B cell (primary cell): ENCODE measurements at regions not wholly inside any gene's neighbourhood (a gene's known extent, or its start where the extent isn't known, plus 50 kb on each side); places are given as distances from the start of the nearest gene placed in this dataset.

Source experiments
- ATAC-seq: fragments of 200-7000 bp; cut with Tn5 transposase; one replicate; pipeline ENCODE4 v1.10.0; 2021; ENCODE audit warnings: low read depth, mild to moderate bottlenecking, moderate number of reproducible peaks, moderate library complexity
- CTCF ChIA-PET: fragments of 350-600 bp; sonication (Branson Sonifier 250); formaldehyde crosslinking; loops from one replicate; lab custom pipeline; 2021; ENCODE audit warnings: antibody characterized with exemption, inconsistent platforms; lab: Charles Lee
- POLR2A ChIA-PET: fragments of 350-600 bp; sonication (Branson Sonifier 250); formaldehyde crosslinking; loops from one replicate; lab custom pipeline; 2021; ENCODE audit warnings: antibody characterized with exemption; lab: Charles Lee
- DNase-seq: peaks from one replicate; pipeline ENCODE4 v3.0.0; 2013
- H2AFZ ChIP-seq: 2 replicates; pipeline ENCODE4 v1.6.1; 2012; ENCODE audit warnings: mild to moderate bottlenecking, low read depth, low read length; ENCODE audit not compliant: insufficient read depth, poor library complexity, severe bottlenecking
- H3K27ac ChIP-seq, 2 donors: 1 replicate in 1 of 2; 2 replicates in 1 of 2; pipeline ENCODE4 v1.5.1; 2012 to 2013; ENCODE audit warnings: low read length in 2 of 2, mild to moderate bottlenecking in 2 of 2, moderate library complexity in 1 of 2
- H3K27me3 ChIP-seq, 4 experiments: fragments of 200-600 bp in 1 of 4; sonication (generic) in 1 of 4; replicated peaks in 1 of 4; 1 replicate in 2 of 4; 2 replicates in 2 of 4; pipeline versions ENCODE4 v1.6.1 to v1.7.0; 2013 to 2016; ENCODE audit warnings: low read length in 3 of 4, mild to moderate bottlenecking in 2 of 4, mixed read lengths in 1 of 4, moderate library complexity in 1 of 4; ENCODE audit not compliant: insufficient read depth in 4 of 4, control insufficient read depth in 3 of 4; ENCODE audit errors: control extremely low read depth in 1 of 4
- H3K36me3 ChIP-seq, 2 experiments: replicated peaks in 1 of 2; 1 replicate in 1 of 2; 2 replicates in 1 of 2; pipeline versions ENCODE4 v1.6.1 to v1.7.1; 2013; ENCODE audit warnings: low read length in 1 of 2; ENCODE audit not compliant: insufficient read depth in 2 of 2, control insufficient read depth in 1 of 2; ENCODE audit errors: control extremely low read depth in 1 of 2, extremely low read depth in 1 of 2
- H3K4me1 ChIP-seq, 2 donors: fragments of 200-600 bp in 1 of 2; sonication (generic) in 1 of 2; 1 replicate in 1 of 2; 2 replicates in 1 of 2; pipeline versions ENCODE4 v1.5.1 to v1.6.1; 2013 to 2017; ENCODE audit warnings: low read length in 2 of 2; ENCODE audit not compliant: control insufficient read depth in 2 of 2, insufficient read depth in 2 of 2
- H3K4me2 ChIP-seq: replicated peaks from 2 replicates; pipeline ENCODE3; 2012; ENCODE audit warnings: mild to moderate bottlenecking, low read depth, low read length; ENCODE audit not compliant: poor library complexity, severe bottlenecking
- H3K4me3 ChIP-seq, 5 experiments: fragments of 200-600 bp in 1 of 5; sonication (generic) in 1 of 5; 1 replicate in 3 of 5; 2 replicates in 2 of 5; pipeline versions ENCODE4 v1.5.1 to v1.7.0; 2011 to 2016; ENCODE audit warnings: low read length in 4 of 5, mild to moderate bottlenecking in 4 of 5, low read depth in 2 of 5, control low read depth in 1 of 5, moderate library complexity in 1 of 5; ENCODE audit not compliant: insufficient read depth in 1 of 5; ENCODE audit errors: control extremely low read depth in 1 of 5, extremely low read depth in 1 of 5
- H3K79me2 ChIP-seq: fragments of 200-600 bp; sonication (generic); one replicate; pipeline ENCODE4 v1.6.0; 2016; ENCODE audit warnings: low read length; ENCODE audit not compliant: control insufficient read depth, insufficient read depth
- H3K9ac ChIP-seq: fragments of 200-600 bp; sonication (generic); 2 replicates; pipeline ENCODE4 v1.6.1; 2017; ENCODE audit warnings: mild to moderate bottlenecking, low read length, moderate library complexity
- H3K9me3 ChIP-seq, 3 donors: one replicate each; pipeline versions ENCODE4 v1.6.1 to v1.7.1; 2013; ENCODE audit warnings: low read length in 2 of 3; ENCODE audit not compliant: control insufficient read depth in 2 of 3, insufficient read depth in 1 of 3; ENCODE audit errors: control extremely low read depth in 1 of 3
- H4K20me1 ChIP-seq: 2 replicates; pipeline ENCODE4 v1.6.0; 2012; ENCODE audit warnings: mild to moderate bottlenecking, low read length; ENCODE audit not compliant: insufficient read depth, control insufficient read depth, poor library complexity, severe bottlenecking
- H3K27ac Mint-ChIP-seq: one replicate; pipeline ENCODE4 v1.8.0; 2021; ENCODE audit warnings: mixed read lengths
- H3K27me3 Mint-ChIP-seq: one replicate; pipeline ENCODE4 v1.8.0; 2021; ENCODE audit warnings: mixed read lengths
- H3K4me1 Mint-ChIP-seq: one replicate; pipeline ENCODE4 v1.8.0; 2021; ENCODE audit warnings: mixed read lengths
- H3K4me3 Mint-ChIP-seq: one replicate; pipeline ENCODE4 v1.8.0; 2021; ENCODE audit warnings: mixed read lengths
- H3K9me3 Mint-ChIP-seq: one replicate; pipeline ENCODE4 v1.8.0; 2022; ENCODE audit warnings: mixed read lengths; ENCODE audit not compliant: insufficient read depth
- CTCF ChIP-seq: fragments of 200-600 bp; IDR thresholded peaks from one replicate; pipeline ENCODE4 v1.8.0; 2022; ENCODE audit warnings: antibody characterized with exemption, mild to moderate bottlenecking
- EZH2 ChIP-seq: IDR thresholded peaks from 2 replicates; pipeline ENCODE4 v1.6.1; 2012; ENCODE audit warnings: borderline replicate concordance, low read depth, mild to moderate bottlenecking, moderate library complexity, low read length; ENCODE audit not compliant: insufficient read depth, poor library complexity, severe bottlenecking
- WGBS: methylation state at CpG from one replicate; pipeline ENCODE4 v1.1.5; 2013; ENCODE audit warnings: missing lambda C conversion rate; ENCODE audit not compliant: insufficient coverage; 5-methylcytosine and 5-hydroxymethylcytosine counted together
- intact Hi-C: fragments of 100-400 bp; cut with micrococcal nuclease; formaldehyde crosslinking; loops from one replicate; pipeline ENCODE4 v1.10.0; 2022

- DNase-seq = no peak
- Histone ChIP-seq H3K27ac (no peak overlapping the region), H3K9ac (no peak overlapping the region), H3K36me3 (no peaks in the 10 kb centered on the region), H3K4me1 (no peaks in the 10 kb centered on the region), H3K4me2 (no peak overlapping the region), H2AFZ (no peak overlapping the region), H4K20me1 (no peaks in the 10 kb centered on the region), H3K9me3 (no peaks in the 10 kb centered on the region), H3K27me3 (no peaks in the 10 kb centered on the region), H3K79me2 (no peaks in the 10 kb centered on the region), H3K4me3 (no peak overlapping the region)
- no peaks in the 10 kb centered on the region for H3K4me1 Mint-ChIP-seq
- POLR2A ChIA-PET = no interaction called here
- no peaks in the 10 kb centered on the region for H3K27me3 Mint-ChIP-seq
- H3K4me3 Mint-ChIP-seq = no peak overlapping the region
- no peak for TF ChIP-seq CTCF
- no peak for TF ChIP-seq EZH2
- 83% methylated on average over 1 of the region's 5 CpGs for WGBS
- no peak overlapping the region for H3K27ac Mint-ChIP-seq
- no peak for ATAC-seq
- intact Hi-C loops = no loop called here
- H3K9me3 Mint-ChIP-seq = no peaks in the 10 kb centered on the region
- CTCF ChIA-PET = no interaction called here
Measured at GRCh38 chr5:101838435-101838834, 457.6 kb downstream of the SLCO4C1 start.

GRCh38 chr5:101829255-101829654 is 466.8 kb downstream of the SLCO4C1 start:
- Mint-ChIP-seq H3K9me3 (peaks cover 3% of the 10 kb centered on the region), H3K4me3 (no peak overlapping the region), H3K4me1 (no peaks in the 10 kb centered on the region), H3K27me3 (no peaks in the 10 kb centered on the region), H3K27ac (no peak overlapping the region)
- H3K9ac ChIP-seq = no peak overlapping the region
- ATAC-seq (no peak), DNase-seq (no peak)
- no peak overlapping the region for H3K4me3 ChIP-seq
- intact Hi-C loops = no loop called here
- no CpG with 5 or more reads among the region's 4 CpGs for WGBS
- H2AFZ ChIP-seq = no peak overlapping the region
- no peak overlapping the region for H3K27ac ChIP-seq
- H3K9me3 ChIP-seq = peaks cover 0 to 2% (median 0%) of the 10 kb centered on the region in 3 donors
- H3K79me2 ChIP-seq = no peaks in the 10 kb centered on the region
- no peak overlapping the region for H3K4me2 ChIP-seq
- CTCF ChIA-PET = no interaction called here
- H3K27me3 ChIP-seq = no peaks in the 10 kb centered on the region
- POLR2A ChIA-PET = no interaction called here
- H4K20me1 ChIP-seq = no peaks in the 10 kb centered on the region
- TF ChIP-seq CTCF = no peak
- TF ChIP-seq EZH2 = no peak
- no peaks in the 10 kb centered on the region for H3K36me3 ChIP-seq
- H3K4me1 ChIP-seq = no peaks in the 10 kb centered on the region
